Natural killer cell (primary cell): ENCODE measurements at regions not wholly inside any gene's neighbourhood (a gene's known extent, or its start where the extent isn't known, plus 50 kb on each side); places are given as distances from the start of the nearest gene placed in this dataset.

Experiments
- ATAC-seq, 3 donors: fragments of 150-1000 bp in 2 of 3; fragments of 200-7000 bp in 1 of 3; cut with Tn5 transposase; 1 replicate in 1 of 3; 2 replicates in 2 of 3; pipeline ENCODE4 v1.10.0; 2021; ENCODE audit warnings: mild to moderate bottlenecking in 2 of 3, moderate library complexity in 2 of 3
- DNase-seq, 2 donors: peaks; one replicate each; pipeline versions ENCODE4 v3.0.0 to v3.0.0-alpha.2; 2013 to 2021; ENCODE audit warnings: mixed read lengths in 1 of 2
- H3K27ac ChIP-seq: one replicate; pipeline ENCODE4 v1.5.1; 2013; ENCODE audit warnings: mild to moderate bottlenecking, low read length
- H3K27me3 ChIP-seq: one replicate; pipeline ENCODE4 v1.6.1; 2013; ENCODE audit warnings: low read length; ENCODE audit not compliant: control insufficient read depth, insufficient read depth
- H3K36me3 ChIP-seq: one replicate; pipeline ENCODE4 v1.6.1; 2013; ENCODE audit warnings: low read length; ENCODE audit not compliant: control insufficient read depth, insufficient read depth
- H3K4me1 ChIP-seq: one replicate; pipeline ENCODE4 v1.6.1; 2013; ENCODE audit warnings: low read length; ENCODE audit not compliant: control insufficient read depth, insufficient read depth
- H3K4me3 ChIP-seq: one replicate; pipeline ENCODE4 v1.5.1; 2013; ENCODE audit warnings: low read length
- H3K9me3 ChIP-seq: one replicate; pipeline ENCODE4 v1.6.1; 2013; ENCODE audit warnings: low read length; ENCODE audit not compliant: control insufficient read depth, insufficient read depth
- H3K27ac Mint-ChIP-seq, 2 donors: one replicate each; pipeline ENCODE4 v1.8.0; 2022; ENCODE audit warnings: mild to moderate bottlenecking in 2 of 2, mixed read lengths in 2 of 2, moderate library complexity in 1 of 2
- H3K27me3 Mint-ChIP-seq, 2 donors: one replicate each; pipeline ENCODE4 v1.8.0; 2022; ENCODE audit warnings: low read depth in 2 of 2, mixed read lengths in 2 of 2
- H3K36me3 Mint-ChIP-seq: one replicate; pipeline ENCODE4 v1.8.0; 2022; ENCODE audit warnings: mixed read lengths
- H3K4me1 Mint-ChIP-seq, 2 donors: one replicate each; pipeline ENCODE4 v1.8.0; 2022; ENCODE audit warnings: mixed read lengths in 2 of 2
- H3K4me3 Mint-ChIP-seq: one replicate; pipeline ENCODE4 v1.8.0; 2022; ENCODE audit warnings: mild to moderate bottlenecking, moderate library complexity, mixed read lengths
- H3K9me3 Mint-ChIP-seq, 2 donors: one replicate each; pipeline ENCODE4 v1.8.0; 2022; ENCODE audit warnings: mixed read lengths in 2 of 2
- CTCF ChIP-seq: fragments of 200-600 bp; IDR thresholded peaks from one replicate; pipeline ENCODE4 v1.8.0; 2022; ENCODE audit warnings: antibody characterized with exemption
- WGBS: methylation state at CpG from one replicate; pipeline ENCODE4 v1.1.7; 2013; ENCODE audit warnings: missing lambda C conversion rate; ENCODE audit not compliant: insufficient coverage; 5-methylcytosine and 5-hydroxymethylcytosine counted together
- intact Hi-C: fragments of 100-400 bp; cut with micrococcal nuclease; formaldehyde crosslinking; loops from one replicate; pipeline ENCODE4 v1.14.2; 2022

GRCh38 chr15:47824147-47824546 is 106.8 kb downstream of the SEMA6D start:
- no peaks in the 10 kb centered on the region for H3K9me3 ChIP-seq
- Mint-ChIP-seq H3K27ac (no peak overlapping the region), H3K4me3 (no peak overlapping the region), H3K4me1 (no peaks in the 10 kb centered on the region), H3K9me3 (no peaks in the 10 kb centered on the region), H3K27me3 (no peaks in the 10 kb centered on the region), H3K36me3 (no peaks in the 10 kb centered on the region)
- intact Hi-C loops = no loop called here
- H3K27ac ChIP-seq = no peak overlapping the region
- TF ChIP-seq CTCF = no peak
- no peaks in the 10 kb centered on the region for H3K4me1 ChIP-seq
- WGBS = 64% methylated on average over 3 of the region's 4 CpGs
- no peaks in the 10 kb centered on the region for H3K27me3 ChIP-seq
- DNase-seq = no peak
- no peaks in the 10 kb centered on the region for H3K36me3 ChIP-seq
- H3K4me3 ChIP-seq = no peak overlapping the region
- no peak for ATAC-seq

- Histone ChIP-seq H3K4me3 (no peak overlapping the region), H3K36me3 (no peaks in the 10 kb centered on the region), H3K27ac (no peak overlapping the region), H3K4me1 (no peaks in the 10 kb centered on the region), H3K27me3 (no peaks in the 10 kb centered on the region), H3K9me3 (no peaks in the 10 kb centered on the region)
- no peaks in the 10 kb centered on the region for H3K36me3 Mint-ChIP-seq
- no peak overlapping the region for H3K27ac Mint-ChIP-seq
- peaks cover 0 to 2% of the 10 kb centered on the region in 2 donors for H3K9me3 Mint-ChIP-seq
- no peak overlapping the region for H3K4me3 Mint-ChIP-seq
- H3K4me1 Mint-ChIP-seq = no peaks in the 10 kb centered on the region
- ATAC-seq (no peak), DNase-seq (no peak)
- TF ChIP-seq CTCF = no peak
- peaks cover 0 to 7% of the 10 kb centered on the region in 2 donors for H3K27me3 Mint-ChIP-seq
- intact Hi-C loops = no loop called here
- 73% methylated on average over 1 of the region's 1 CpG for WGBS
These were observed 112.4 kb downstream of the SEMA6D start for GRCh38 chr15:47829667-47830066.

DNA sequence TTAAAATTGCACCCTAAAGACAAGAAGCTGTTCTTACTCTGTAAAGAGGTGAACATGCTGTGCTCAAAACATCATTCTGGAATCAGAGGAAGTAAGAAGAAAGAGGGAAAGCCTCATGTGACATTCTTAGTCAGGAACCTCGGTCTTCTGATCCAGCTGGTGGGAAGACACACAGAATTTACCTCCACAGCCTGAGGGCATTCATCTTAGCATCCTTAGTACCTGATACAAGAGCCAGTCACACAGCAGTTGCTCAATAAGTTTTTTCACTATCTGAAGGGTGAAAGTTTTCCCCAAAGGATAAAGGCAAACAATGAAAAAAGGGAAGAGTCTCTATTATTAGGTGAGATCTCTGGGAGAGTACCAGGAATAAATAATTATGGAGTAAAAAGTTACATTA is 116.8 kb downstream of the SEMA6D start:
- H3K4me3 Mint-ChIP-seq = no peak overlapping the region
- Histone ChIP-seq H3K4me3 (no peak overlapping the region), H3K27ac (no peak overlapping the region), H3K9me3 (no peaks in the 10 kb centered on the region), H3K4me1 (no peaks in the 10 kb centered on the region), H3K27me3 (no peaks in the 10 kb centered on the region), H3K36me3 (no peaks in the 10 kb centered on the region)
- no peaks in the 10 kb centered on the region for H3K36me3 Mint-ChIP-seq
- peaks cover 0 to 2% of the 10 kb centered on the region in 2 donors for H3K9me3 Mint-ChIP-seq
- peaks cover 0 to 7% of the 10 kb centered on the region in 2 donors for H3K27me3 Mint-ChIP-seq
- 80% methylated on average over 1 of the region's 1 CpG for WGBS
- no peaks in the 10 kb centered on the region for H3K4me1 Mint-ChIP-seq
- H3K27ac Mint-ChIP-seq = no peak overlapping the region
- ATAC-seq = no peak
- no peak for DNase-seq
- intact Hi-C loops = no loop called here
- TF ChIP-seq CTCF = no peak

GRCh38 chr15:47839233-47839825 is 122.0 kb downstream of the SEMA6D start:
- TF ChIP-seq CTCF = no peak
- Mint-ChIP-seq H3K4me3 (no peak overlapping the region), H3K4me1 (no peaks in the 10 kb centered on the region), H3K36me3 (no peaks in the 10 kb centered on the region), H3K9me3 (no peaks in the 10 kb centered on the region), H3K27ac (no peak overlapping the region), H3K27me3 (no peaks in the 10 kb centered on the region)
- intact Hi-C loops = no loop called here
- Histone ChIP-seq H3K9me3 (no peaks in the 10 kb centered on the region), H3K4me1 (no peaks in the 10 kb centered on the region), H3K27me3 (no peaks in the 10 kb centered on the region), H3K4me3 (no peak overlapping the region), H3K27ac (no peak overlapping the region), H3K36me3 (no peaks in the 10 kb centered on the region)
- 84% methylated on average over 6 of the region's 6 CpGs for WGBS
- DNase-seq (no peak), ATAC-seq (no peak)
